HG02884 (cell line): ENCODE measurements at regions not wholly inside any gene's neighbourhood (a gene's known extent, or its start where the extent isn't known, plus 50 kb on each side); places are given as distances from the start of the nearest gene placed in this dataset.
"Not testable (repeated sequence)": the region's sequence is repeated elsewhere in the genome, so short reads cannot be mapped to it uniquely, and the experiment has no call there.

ENCODE experiments used
- ATAC-seq: cut with Tn5 transposase; IDR thresholded peaks from one replicate; pipeline ENCODE4 v1.9.1; 2021; ENCODE audit warnings: mild to moderate bottlenecking, moderate library complexity; ENCODE audit not compliant: unreplicated experiment

DNA sequence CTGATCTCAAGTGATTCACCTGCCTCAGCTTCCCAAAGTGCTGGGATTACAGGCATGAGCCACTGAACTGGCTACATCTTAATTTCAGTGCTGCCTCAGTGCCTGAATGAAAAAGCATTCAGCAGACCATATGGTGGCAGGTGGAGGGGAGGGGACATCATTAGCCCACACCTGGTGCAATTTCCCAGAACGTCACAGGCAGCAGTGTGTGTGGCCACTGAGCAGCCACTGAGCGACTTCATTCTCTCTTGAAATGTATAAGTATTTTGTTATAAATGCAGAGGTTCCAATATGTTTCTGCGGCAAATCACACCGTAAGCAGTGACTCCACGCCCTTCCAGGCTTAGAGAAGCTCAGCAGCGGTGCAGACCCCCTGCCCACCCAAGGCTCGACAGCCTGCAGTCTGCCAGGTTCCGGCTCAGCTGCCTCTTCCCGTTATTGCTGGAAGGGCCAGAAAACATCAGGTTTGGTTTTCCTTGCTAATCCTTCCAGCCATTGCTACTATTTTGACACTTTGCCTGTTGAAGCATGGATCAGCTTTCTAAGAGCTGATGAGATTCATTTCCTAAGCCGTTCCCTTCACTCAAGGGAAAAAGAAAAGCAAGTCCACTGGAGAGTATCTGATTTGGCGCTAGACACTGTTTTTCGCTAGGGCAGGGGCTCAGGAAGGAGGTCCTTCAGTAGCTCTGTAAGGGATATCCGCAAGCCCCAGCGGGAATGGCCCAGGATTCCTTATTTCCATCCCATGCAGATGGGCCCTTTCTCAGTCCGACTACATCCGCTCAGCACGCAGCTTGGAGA lies 250.7 kb downstream of the VAPA start:
- no peak for ATAC-seq

DNA sequence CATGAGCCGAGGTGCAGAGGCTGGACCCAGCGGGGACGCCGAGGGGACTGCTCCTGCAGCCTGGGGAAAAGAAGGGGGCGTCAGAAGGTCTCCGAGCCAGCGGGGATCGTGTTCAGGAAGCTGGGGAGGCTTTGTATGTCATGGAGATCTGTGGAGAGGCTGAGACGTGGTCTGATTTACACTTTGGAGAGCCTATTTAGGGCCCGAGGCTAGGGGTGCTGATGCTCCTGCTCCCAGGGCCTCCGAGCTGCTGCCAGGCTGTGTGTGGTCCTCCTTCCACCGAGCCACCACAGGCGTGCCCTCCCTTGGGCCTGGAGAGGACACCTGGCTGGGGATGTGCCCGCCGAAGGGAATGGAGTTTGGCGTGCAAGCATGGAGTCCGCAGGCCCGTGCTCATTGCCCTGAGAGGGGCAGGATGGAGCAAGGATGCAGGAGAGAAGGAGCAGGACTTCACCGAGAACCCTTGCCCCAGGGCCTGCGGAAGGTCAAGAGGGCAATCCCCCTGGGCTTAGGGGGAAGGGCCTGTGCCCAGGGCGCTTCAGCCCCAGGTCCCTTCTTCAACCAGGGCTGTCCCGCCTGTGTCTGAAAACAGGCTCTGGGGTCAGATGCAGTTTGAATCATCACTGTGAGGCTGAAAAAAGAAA lies 252.5 kb downstream of the VAPA start:
- ATAC-seq = no peak

DNA sequence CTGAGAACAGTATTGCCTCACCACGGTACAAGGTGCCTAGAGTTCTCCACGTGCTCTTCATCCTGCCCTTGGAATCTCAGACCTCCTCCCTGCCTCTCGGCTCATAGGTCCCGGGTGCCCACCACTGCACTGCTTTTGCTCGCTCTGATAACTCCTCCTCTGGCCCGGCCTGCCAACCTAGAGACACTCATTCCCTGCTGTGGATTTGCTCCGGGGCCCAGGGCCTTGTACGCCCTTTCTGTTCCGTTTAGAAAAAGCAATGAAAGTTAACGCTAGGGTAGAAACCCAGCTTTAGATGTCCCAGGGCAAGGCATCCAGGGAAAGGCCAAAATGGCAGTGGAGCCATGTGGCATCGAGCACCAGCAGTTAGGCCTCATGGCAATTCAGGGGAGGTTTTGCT lies 253.9 kb downstream of the VAPA start:
- no peak for ATAC-seq

DNA sequence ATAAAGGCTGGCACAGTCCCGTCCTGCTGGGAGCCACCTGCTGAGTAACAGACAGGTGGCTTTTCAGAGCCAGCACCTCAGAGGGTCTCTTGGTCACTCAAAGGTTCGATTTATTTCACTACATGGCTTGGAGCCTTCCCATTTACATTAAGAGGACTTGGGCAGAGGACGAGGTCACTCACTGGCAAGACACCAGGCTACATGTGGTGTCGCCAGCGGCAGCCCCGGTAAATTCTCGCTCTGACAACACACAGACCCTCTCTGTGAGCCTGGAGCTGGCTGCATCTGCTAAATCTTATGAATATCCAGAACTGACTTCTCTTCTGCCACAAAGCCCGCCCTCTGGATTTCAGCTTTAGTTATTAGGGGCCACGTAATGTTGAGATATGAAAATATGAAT lies 254.7 kb downstream of the VAPA start:
- no peak for ATAC-seq

DNA sequence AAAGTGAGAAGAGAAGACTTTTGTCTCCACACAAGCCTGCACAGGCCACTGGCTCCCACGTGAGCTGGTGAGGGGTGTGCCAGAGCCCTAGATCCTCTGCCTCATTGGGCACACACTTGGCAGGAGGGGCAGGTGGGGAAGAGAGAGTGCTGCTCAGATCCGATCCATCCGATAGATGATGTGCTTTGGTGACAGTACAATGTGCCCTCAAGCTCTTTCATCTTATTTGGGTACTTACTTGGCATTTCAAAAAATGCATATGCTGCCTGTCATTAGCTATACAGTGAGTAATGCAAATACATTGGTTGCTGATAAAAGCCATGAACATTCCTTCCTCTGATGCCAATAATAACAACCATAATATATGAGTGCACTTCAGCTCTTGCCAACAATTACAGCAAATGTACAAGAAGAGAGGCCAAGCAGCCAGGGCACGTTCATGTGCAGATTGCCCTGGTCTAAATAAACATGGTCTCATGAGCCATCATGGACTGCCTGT lies 255.3 kb downstream of the VAPA start:
- no peak for ATAC-seq

DNA sequence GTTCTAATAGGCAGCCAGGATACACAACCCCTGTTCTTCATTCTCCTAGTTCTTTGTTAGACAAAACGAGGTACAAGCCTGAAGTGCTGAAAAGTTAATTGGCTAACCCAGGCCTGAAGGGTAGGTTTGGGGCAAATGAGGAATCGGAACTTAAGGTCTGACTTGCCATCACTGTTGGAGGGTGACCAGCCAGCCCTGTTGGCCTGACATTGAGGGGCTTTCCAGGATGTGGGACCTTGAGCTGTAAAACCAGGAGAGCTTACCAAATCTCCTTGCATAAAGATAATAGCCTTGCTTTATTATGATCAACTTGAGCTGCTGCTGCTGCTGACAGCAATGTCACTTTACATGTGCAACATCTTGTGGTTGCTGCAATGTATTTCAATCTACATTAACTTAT lies 256.0 kb downstream of the VAPA start:
- no peak for ATAC-seq

DNA sequence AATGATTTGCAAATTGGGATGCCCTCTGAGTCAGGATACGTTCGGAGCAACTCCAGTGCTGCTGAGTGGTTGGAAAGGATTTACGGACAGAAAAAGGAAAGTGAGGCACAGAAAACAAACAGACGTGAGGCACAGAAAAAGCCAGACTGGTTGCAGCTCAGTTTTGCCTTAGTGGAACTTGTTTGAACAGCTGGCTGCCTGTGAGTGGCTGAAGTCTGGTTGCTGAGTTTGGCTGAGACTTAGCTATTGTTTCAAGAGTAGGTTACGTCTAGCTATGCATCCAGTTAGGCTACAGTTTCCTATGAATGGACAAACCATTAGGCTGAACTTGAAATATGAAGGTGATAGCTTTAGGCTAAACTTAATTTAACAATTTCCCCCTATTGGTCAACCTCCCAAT lies 256.6 kb downstream of the VAPA start:
- ATAC-seq = no peak

DNA sequence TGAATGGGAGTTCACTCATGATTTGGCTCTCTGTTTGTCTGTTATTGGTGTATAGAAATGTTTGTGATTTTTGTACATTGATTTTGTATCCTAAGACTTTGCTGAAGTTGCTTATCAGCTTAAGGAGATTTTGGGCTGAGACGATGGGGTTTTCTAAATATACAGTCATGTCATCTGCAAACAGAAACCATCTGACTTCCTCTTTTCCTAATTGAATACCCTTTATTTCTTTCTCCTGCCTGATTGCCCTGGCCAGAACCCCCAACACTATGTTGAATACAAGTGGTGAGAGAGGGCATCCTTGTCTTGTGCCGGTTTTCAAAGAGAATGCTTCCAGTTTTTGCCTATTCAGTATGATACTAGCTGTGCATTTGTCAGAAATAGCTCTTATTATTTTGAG lies 261.5 kb downstream of the VAPA start:
- not testable (repeated sequence) for ATAC-seq

DNA sequence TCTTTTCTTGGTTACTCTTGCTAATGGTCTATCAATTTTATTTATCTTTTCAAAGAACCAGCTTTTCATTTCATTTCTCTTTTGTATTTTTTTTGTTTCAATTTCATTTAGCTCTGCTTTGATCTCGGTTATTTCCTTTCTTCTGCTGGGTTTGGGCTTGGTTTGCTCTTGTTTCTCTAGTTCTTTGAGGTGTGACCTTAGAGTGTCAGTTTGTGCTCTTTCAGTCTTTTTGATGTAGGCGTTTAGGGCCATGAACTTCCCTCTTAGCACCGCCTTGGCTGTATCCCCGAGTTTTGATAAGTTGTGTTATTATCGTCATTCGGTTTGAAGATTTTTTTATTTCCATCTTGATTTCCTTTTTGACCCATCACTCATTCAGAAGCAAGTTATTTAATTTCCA lies 265.5 kb downstream of the VAPA start:
- not testable (repeated sequence) for ATAC-seq

DNA sequence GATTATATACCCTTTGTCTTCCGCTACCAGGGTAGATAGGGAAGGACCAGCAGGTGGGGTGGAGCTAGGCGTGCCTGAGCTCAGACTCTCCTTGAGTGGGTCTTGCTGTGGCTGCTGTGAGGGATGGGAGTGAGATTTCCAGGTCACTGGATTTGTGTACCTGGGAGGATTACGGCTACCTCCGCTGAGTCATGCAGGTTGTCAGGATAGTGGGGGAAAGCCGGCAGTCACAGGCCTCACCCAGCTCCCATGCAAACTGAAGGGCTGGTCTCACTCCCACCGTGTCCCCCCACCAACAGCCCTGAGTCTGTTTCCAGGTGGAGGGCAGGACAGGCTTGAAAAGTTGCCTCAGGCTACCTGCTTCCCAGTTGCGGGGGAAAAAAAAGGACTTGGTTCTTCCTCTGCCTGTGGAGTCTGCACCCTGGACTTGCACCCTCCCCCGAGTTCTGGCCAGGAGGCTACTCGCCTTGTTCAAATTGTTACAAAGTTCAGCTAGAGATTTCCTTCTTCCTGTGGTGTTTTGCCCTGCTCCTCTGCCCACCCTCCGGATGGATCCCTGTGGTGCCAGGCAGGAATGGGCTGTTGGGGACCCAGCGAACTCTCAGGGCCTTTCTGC lies 268.3 kb downstream of the VAPA start:
- ATAC-seq = no peak

DNA sequence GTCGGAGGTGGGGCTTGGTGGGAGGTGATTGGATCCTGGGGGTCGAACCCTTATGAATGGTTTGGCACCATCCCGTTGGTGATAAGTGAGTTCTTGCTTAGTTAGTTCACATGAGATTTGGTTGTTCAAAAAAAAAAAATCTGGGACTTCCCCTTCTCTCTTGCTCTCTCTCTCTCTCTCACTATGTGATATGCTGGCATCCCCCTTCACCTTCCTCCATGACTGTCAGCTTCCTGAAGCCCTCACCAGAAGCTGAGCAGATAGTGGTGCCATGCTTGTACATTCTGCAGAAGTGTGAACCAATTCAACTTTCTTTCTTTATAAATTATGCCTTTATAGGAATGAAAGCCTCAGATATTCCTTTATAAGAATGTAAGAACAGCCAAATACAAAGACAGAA lies 269.7 kb upstream of the APCDD1 start:
- ATAC-seq = no peak

DNA sequence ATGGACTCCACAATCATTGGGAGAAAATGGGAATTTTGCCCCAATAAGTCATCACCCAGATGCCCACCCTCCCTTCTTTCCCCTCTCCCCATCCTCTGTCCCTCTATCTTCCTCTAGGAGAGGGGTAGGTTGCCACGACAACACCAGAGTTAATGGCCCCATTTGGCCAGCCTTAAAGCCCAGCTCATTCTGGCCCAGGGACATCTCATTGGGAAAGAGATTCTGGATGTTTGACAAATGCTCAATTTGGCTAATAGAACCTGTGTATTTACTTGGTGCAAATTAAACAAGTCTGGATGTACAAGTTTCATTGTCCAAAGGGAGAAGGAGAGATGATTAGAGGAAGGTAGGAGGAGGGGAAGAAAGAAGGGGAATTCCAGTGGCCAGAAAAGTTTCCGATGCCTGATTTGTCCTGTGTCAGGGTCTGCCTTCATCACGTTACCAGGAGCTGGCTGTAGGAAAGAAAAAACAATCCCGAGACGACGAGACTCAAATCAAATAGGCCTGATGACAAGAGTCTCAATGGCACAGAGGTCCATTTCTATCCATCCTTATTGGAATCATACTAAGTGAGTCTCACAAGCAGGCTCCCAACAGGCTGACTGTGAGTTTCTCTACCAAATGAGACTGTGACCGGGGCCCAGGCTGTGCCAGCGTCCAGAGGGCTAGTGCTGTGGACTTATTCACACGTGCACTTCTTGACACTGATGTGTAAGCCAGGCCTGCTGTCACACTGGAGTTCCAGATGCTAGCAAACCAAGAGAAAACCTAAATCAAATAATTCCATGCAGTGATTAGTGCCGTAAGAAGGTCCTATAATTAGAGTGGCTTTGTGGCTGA lies 265.2 kb upstream of the APCDD1 start:
- ATAC-seq = no peak

DNA sequence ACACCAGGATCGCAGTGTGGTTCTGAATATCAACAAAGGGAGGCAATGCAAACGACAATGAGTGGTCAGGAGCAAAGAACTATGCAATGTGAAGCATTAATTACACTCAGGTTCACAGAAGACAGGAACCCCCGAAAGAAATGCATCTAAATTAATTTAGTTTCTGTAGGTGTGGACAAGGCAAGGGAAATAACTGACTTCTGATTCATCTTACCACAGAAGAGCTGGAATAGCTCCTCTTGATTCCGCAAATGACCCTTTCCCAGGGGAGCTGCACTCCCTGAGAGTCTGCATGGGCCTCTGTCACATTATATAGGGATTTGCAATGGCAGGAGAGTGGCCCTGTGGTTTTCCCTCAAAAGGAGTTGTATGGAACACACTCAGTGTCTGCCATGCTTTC lies 263.9 kb upstream of the APCDD1 start:
- no peak for ATAC-seq

DNA sequence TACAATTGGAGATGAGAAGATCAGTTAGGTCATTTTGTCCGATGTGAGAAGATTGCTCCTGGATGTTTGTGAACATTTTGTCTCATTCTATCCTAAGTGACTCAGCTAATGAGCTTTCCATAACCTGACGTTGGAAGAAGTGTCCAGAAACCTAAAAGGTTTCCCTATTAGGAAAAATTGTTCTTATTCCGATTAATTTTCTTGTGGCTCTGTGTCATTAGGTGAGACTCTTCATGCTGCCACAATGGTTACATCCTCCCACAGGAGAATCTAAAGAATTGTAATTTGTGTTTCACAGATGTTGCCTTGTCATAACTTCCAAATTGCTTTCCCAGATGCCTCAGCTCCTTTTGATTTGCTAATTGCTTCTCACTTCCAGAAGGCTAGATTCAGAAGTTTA lies 261.0 kb upstream of the APCDD1 start:
- no peak for ATAC-seq

DNA sequence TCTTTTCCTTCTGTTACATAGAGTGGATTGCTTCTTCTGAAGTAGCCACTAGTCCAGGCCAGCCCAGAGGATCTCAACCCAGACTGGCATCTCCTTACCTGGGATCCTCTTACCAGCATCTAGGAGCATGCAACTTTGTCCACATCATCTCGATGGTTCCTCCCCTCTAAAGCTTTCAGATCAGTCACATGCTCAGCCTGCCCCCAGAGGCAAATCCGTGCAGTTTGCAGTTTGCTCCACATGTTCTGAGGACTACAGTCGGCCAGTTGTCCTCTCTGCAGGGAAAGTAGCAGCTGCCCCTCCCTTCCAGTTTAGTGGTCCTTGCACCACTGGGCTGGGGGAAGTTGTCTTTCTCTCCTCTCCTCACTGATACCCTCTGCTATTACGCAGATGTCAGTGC lies 259.8 kb upstream of the APCDD1 start:
- no peak for ATAC-seq

DNA sequence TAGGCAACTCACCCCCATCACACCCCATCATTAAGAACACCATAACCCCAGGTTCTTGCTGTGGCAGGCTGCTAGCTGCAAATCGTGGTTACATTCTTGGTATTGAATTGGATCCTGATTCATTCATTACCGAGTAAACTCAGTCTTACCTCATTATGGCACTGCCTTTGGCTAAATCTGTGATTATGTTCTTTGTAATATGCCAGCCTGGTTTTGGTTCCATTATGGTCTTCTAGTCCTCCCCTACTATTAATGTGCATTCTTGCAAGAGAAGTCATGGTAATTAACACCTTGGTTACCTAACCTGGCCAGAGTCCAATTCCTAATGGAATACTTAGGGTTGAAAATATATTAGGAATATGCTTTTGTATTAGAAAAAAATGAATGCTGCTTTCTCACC lies 258.9 kb upstream of the APCDD1 start:
- no peak for ATAC-seq

DNA sequence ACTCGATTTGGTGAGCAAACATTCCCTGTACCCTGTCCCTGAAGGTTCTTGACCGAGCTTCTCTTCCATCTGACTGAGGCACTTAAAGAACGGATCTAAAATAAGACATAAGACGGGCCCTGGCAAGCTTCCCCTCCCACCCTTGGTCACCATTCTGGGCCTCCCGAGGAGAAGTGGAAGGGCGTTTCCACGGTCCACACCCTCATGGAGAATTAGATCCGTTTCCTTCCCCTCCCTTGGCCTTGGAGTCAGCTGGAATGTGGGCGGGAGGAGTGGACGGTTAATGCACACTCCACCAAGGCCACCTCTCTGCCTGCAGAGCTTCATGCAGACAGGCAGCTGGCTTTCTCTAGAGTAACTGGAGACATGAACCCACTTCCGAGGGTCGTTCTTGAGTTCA lies 257.3 kb upstream of the APCDD1 start:
- ATAC-seq = no peak

DNA sequence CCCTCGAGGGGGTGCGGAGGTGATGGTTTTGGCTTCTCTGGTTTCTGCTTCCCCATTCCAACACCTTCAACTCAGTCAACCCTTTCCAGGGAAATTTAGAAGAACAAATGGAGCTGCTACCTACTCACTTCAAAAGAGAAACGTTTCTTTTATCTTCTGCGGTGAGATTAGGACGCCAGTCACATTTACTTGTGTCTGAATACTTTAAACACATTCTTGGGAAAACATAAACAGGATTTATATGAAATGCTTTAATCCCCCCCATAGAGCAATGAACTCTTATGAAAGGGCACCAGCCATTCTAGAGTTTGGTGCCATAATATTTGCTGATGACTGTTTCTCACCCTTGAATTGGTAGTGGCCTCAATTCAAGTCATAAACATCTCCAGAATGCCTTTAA lies 253.2 kb upstream of the APCDD1 start:
- no peak for ATAC-seq

DNA sequence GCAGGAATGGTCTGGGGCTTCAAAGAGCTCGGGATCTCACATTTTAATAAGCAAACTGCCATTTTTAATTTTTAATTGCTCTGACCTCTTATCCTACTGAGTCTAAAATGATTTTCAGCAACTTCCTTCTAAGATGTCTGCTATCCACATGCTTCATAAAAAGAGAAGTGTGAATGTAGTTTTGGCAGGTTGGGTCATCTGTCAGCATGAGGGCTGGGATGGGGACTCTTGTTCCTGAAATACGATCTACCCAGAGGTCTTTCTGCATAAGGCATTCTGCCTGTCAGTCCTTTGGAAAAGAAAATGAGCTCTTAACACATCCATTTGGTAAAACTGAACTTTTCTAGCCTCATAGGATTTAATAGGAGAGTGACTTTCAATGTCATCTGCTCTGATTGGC lies 252.8 kb upstream of the APCDD1 start:
- ATAC-seq = no peak

DNA sequence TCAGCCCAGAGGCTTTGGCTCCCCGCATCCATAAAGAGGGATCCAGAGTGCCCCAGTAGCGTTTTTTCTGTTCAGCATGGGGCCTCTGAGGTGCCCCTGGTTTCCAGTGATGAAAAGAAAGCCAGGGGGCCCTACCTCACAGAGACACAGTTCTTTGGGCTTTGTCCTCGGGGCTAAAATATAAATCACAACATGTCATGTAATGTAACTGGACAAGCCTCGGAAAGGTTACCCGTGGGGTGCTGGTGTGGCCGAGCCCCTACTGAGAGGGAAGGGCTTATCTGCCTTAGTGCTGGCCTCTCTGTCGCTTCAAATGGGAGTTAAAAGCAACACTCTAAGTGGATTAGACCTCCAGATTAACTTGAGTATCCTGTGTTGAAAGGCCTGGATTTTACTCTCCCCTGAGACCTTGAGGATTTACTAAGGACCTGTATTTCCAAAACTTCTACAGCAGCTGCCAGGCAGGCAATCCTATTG lies 251.6 kb upstream of the APCDD1 start:
- no peak for ATAC-seq

DNA sequence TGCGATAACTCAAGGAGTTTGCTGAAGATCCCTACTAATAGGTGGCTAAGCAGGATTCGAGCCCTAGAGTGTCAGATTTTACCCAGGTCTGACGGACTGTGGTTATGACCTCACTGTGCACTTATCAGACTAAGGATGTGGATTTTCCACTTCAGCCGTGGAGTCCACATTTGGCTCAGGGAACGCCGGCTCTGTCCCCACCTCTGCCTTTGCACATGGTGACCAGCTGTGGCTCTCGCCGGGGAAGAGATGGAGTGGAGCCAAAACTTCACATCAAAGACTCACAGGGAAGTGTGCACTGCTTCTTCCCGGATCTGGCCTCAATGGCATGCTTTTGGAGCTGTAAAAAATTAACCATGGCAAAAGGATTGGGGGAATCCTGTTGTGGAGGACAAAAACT lies 249.3 kb upstream of the APCDD1 start:
- no peak for ATAC-seq
